DND-41 (cell line): ENCODE measurements at regions not wholly inside any gene's neighbourhood (a gene's known extent, or its start where the extent isn't known, plus 50 kb on each side); places are given as distances from the start of the nearest gene placed in this dataset.

Experiments used
- ATAC-seq: fragments of 200-7000 bp; cut with Tn5 transposase; 3 replicates; pipeline ENCODE4 v1.9.1; 2021; ENCODE audit warnings: low read depth; ENCODE audit not compliant: insufficient read depth
- DNase-seq: peaks from one replicate; pipeline ENCODE4 v3.0.0-alpha.2; 2020
- H2AFZ ChIP-seq: 2 replicates; pipeline ENCODE4 v1.6.0; 2012; ENCODE audit warnings: low read depth, low read length
- H3K27ac ChIP-seq: 2 replicates; pipeline ENCODE4 v1.5.1; 2012; ENCODE audit warnings: low read length, inconsistent platforms
- H3K27me3 ChIP-seq: fragments of 200-600 bp; sonication (generic); 2 replicates; pipeline ENCODE4 v1.6.0; 2012; ENCODE audit warnings: low read length, mild to moderate bottlenecking, inconsistent platforms; ENCODE audit not compliant: insufficient read depth, poor library complexity
- H3K36me3 ChIP-seq: 2 replicates; pipeline ENCODE4 v1.5.1; 2012; ENCODE audit warnings: low read length, inconsistent platforms; ENCODE audit not compliant: insufficient read depth
- H3K4me1 ChIP-seq: 2 replicates; pipeline ENCODE4 v1.5.1; 2012; ENCODE audit warnings: mild to moderate bottlenecking, low read length; ENCODE audit not compliant: insufficient read depth
- H3K4me2 ChIP-seq: 2 replicates; pipeline ENCODE4 v1.6.0; 2012; ENCODE audit warnings: mild to moderate bottlenecking, moderate library complexity, low read length, inconsistent platforms; ENCODE audit not compliant: insufficient read depth
- H3K4me3 ChIP-seq, 2 experiments: fragments of 200-600 bp in 1 of 2; shearing (Covaris generic) in 1 of 2; 2 replicates each; pipeline ENCODE4 v1.5.1; 2012 to 2016; ENCODE audit warnings: inconsistent platforms in 2 of 2, low read length in 2 of 2, mild to moderate bottlenecking in 2 of 2, low read depth in 1 of 2, moderate library complexity in 1 of 2
- H3K79me2 ChIP-seq: 2 replicates; pipeline ENCODE4 v1.6.0; 2012; ENCODE audit warnings: low read length, inconsistent platforms; ENCODE audit not compliant: insufficient read depth
- H3K9ac ChIP-seq: 2 replicates; pipeline ENCODE4 v1.6.0; 2012; ENCODE audit warnings: low read depth, mild to moderate bottlenecking, inconsistent platforms, low read length, moderate library complexity
- H3K9me3 ChIP-seq: 2 replicates; pipeline ENCODE4 v1.5.1; 2012; ENCODE audit warnings: low read length, moderate library complexity, mild to moderate bottlenecking, inconsistent platforms; ENCODE audit not compliant: insufficient read depth, severe bottlenecking
- H4K20me1 ChIP-seq: 2 replicates; pipeline ENCODE4 v1.6.0; 2012; ENCODE audit warnings: low read length; ENCODE audit not compliant: insufficient read depth
- EZH2 ChIP-seq: IDR thresholded peaks from 3 replicates; pipeline ENCODE4 v1.6.1; 2012; ENCODE audit warnings: borderline replicate concordance, low read depth, mild to moderate bottlenecking, moderate library complexity, low read length, inconsistent platforms; ENCODE audit not compliant: severe bottlenecking
- TF ChIP-seq, protein P1 (sequence below): IDR thresholded peaks from 2 replicates; pipeline ENCODE4 v1.5.1; 2012; ENCODE audit warnings: borderline replicate concordance, low read length, moderate library complexity, mild to moderate bottlenecking; ENCODE audit not compliant: poor library complexity, severe bottlenecking; ENCODE audit errors: extremely low read depth

DNA sequence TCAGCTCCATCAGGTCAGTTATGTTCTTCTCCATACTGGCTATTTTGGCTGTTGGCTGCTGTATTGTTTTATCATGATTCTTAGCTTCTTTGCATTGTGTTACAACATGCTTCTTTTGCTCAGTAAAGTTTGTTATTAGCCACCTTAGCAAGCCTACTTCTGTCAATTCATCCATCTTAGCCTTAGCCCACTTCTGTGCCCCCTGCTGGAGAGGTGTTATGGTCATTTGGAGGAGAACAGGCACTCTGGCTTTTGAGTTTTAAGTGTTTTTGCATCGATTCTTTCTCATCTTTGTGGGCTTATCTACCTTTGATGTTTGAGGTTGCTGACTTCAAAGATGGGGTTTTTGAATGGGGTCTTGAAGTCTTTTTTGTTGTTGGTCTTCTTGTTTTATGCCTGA lies 204.6 kb upstream of the FOXP2 start:
- no peaks in the 10 kb centered on the region for H4K20me1 ChIP-seq
- no peak overlapping the region for H3K9ac ChIP-seq
- no peak overlapping the region for H3K4me3 ChIP-seq
- H3K79me2 ChIP-seq: no peaks in the 10 kb centered on the region
- TF ChIP-seq EZH2: no peak
- TF ChIP-seq, protein P1, sequence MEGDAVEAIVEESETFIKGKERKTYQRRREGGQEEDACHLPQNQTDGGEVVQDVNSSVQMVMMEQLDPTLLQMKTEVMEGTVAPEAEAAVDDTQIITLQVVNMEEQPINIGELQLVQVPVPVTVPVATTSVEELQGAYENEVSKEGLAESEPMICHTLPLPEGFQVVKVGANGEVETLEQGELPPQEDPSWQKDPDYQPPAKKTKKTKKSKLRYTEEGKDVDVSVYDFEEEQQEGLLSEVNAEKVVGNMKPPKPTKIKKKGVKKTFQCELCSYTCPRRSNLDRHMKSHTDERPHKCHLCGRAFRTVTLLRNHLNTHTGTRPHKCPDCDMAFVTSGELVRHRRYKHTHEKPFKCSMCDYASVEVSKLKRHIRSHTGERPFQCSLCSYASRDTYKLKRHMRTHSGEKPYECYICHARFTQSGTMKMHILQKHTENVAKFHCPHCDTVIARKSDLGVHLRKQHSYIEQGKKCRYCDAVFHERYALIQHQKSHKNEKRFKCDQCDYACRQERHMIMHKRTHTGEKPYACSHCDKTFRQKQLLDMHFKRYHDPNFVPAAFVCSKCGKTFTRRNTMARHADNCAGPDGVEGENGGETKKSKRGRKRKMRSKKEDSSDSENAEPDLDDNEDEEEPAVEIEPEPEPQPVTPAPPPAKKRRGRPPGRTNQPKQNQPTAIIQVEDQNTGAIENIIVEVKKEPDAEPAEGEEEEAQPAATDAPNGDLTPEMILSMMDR: peak; percentile 8
- DNase-seq (no peak), ATAC-seq (no peak)
- no peak overlapping the region for H3K27ac ChIP-seq
- no peaks in the 10 kb centered on the region for H3K9me3 ChIP-seq
- H3K36me3 ChIP-seq: no peaks in the 10 kb centered on the region
- H3K4me2 ChIP-seq: no peak overlapping the region
- no peaks in the 10 kb centered on the region for H3K4me1 ChIP-seq
- no peaks in the 10 kb centered on the region for H3K27me3 ChIP-seq
- no peak overlapping the region for H2AFZ ChIP-seq

DNA sequence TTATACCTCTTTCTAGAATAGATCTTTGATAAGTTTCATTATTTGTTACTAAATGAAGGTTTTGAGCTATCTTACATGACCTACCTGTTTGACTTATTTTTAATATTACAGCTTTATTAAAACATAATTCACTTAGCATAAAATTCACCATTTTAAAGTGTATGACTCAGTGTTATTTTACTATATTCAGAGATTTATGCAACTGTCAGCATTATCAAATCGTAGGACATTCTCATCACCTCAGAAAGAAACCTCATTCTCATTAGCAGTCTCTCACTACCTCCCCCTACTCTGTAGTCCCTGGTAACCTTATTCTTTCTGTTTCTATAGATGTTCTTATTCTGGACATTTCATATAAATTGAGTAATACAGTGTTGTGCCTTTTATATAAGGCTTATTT lies 207.9 kb upstream of the FOXP2 start:
- TF ChIP-seq, protein P1: no peak
- no peak for TF ChIP-seq EZH2
- H3K36me3 ChIP-seq: no peaks in the 10 kb centered on the region
- no peaks in the 10 kb centered on the region for H3K27me3 ChIP-seq
- H3K4me1 ChIP-seq: no peaks in the 10 kb centered on the region
- H4K20me1 ChIP-seq: no peaks in the 10 kb centered on the region
- ATAC-seq (no peak), DNase-seq (no peak)
- no peak overlapping the region for H2AFZ ChIP-seq
- H3K27ac ChIP-seq: no peak overlapping the region
- no peaks in the 10 kb centered on the region for H3K9me3 ChIP-seq
- H3K4me3 ChIP-seq: no peak overlapping the region
- H3K79me2 ChIP-seq: no peaks in the 10 kb centered on the region
- H3K9ac ChIP-seq: no peak overlapping the region
- H3K4me2 ChIP-seq: no peak overlapping the region

DNA sequence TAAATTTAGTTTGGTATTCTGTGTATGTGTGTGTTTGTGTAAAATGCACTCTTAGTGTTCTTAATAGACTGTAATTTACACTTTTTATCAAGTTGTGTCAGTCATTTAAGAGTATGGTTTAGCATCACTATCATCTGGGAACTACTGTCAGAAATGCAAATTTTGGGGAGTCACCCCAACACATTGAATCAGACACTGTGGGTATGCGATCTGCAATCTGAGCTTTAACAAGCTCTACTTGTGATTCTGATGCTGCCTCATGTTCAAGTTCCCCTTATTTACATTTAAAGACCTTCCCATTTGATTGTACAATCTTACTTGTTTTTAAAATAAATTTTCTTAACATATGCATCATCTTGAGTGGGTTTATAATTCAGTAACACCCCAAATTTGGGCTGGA lies 218.1 kb upstream of the FOXP2 start:
- no peak overlapping the region for H3K4me3 ChIP-seq
- no peak for ATAC-seq
- TF ChIP-seq, protein P1: no peak
- no peak for TF ChIP-seq EZH2

DNA sequence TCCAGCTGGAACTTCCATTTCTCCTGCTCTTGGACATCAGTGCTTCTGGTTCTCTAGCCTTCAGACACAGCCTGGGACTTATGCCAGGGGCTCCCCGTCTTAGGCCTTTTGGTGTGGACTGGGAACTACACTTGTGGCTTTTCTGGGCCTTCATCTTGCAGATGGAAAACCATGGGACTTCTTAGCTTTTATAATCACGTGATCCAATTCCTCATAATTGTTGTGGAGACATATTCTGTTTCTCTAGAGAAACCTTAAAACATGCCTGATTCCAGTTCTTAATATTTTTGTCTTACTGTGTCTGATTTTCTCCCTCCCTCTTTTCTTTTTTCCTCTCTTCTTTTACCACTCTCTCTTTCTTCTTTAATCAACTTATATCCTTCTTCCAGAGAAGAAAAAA lies 224.2 kb upstream of the FOXP2 start:
- Histone ChIP-seq H3K79me2 (no peaks in the 10 kb centered on the region), H3K4me1 (no peaks in the 10 kb centered on the region), H3K9me3 (no peaks in the 10 kb centered on the region), H2AFZ (no peak overlapping the region), H3K9ac (no peak overlapping the region), H4K20me1 (no peaks in the 10 kb centered on the region), H3K27me3 (no peaks in the 10 kb centered on the region), H3K36me3 (no peaks in the 10 kb centered on the region), H3K4me2 (no peak overlapping the region), H3K27ac (no peak overlapping the region), H3K4me3 (no peak overlapping the region)
- DNase-seq: no peak
- TF ChIP-seq, protein P1: no peak
- no peak for TF ChIP-seq EZH2
- ATAC-seq: no peak

More for the DNA sequence above, 218.1 kb upstream of the FOXP2 start:
- no peak overlapping the region for H3K4me2 ChIP-seq
- no peaks in the 10 kb centered on the region for H3K36me3 ChIP-seq
- no peaks in the 10 kb centered on the region for H3K4me1 ChIP-seq
- H3K27ac ChIP-seq: no peak overlapping the region
- no peaks in the 10 kb centered on the region for H4K20me1 ChIP-seq
- H3K79me2 ChIP-seq: no peaks in the 10 kb centered on the region
- no peak overlapping the region for H3K9ac ChIP-seq
- H3K9me3 ChIP-seq: no peaks in the 10 kb centered on the region
- H2AFZ ChIP-seq: no peak overlapping the region
- no peaks in the 10 kb centered on the region for H3K27me3 ChIP-seq
- DNase-seq: no peak
